ENCODE measurements at regions not wholly inside any gene's neighbourhood (a gene's known extent, or its start where the extent isn't known, plus 50 kb on each side); places are given as distances from the start of the nearest gene placed in this dataset.

GRCh38 chr13:30031488-30031887, 181.1 kb upstream of the UBL3 start:
- no peak overlapping the region for H3K9ac ChIP-seq
- H3K36me3 ChIP-seq: no peaks in the 10 kb centered on the region
- no peak overlapping the region for H3K27ac ChIP-seq
- no peak overlapping the region for H3K4me2 ChIP-seq
- no peaks in the 10 kb centered on the region for H3K27me3 ChIP-seq
- no peak for TF ChIP-seq Cebpa-rat (IDR thresholded peaks at IDR 0.05)
- H3K4me3 ChIP-seq: no peak overlapping the region
- no peaks in the 10 kb centered on the region for H3K9me3 ChIP-seq (replicated peaks in 1 of 11)
- H3K4me1 ChIP-seq: peaks cover 0 to 22% (median 17%) of the 10 kb centered on the region in 10 experiments; a peak in 18 of 20 replicates
- H4K20me1 ChIP-seq: no peaks in the 10 kb centered on the region

GRCh38 chr13:30030141-30030750, 179.8 kb upstream of the UBL3 start:
- no peak for TF ChIP-seq Cebpa-rat (IDR thresholded peaks at IDR 0.05)
- no peaks in the 10 kb centered on the region for H4K20me1 ChIP-seq
- H3K9me3 ChIP-seq (replicated peaks in 1 of 11): no peaks in the 10 kb centered on the region
- H3K9ac ChIP-seq: no peak overlapping the region
- H3K36me3 ChIP-seq: no peaks in the 10 kb centered on the region
- no peak overlapping the region for H3K27ac ChIP-seq
- no peak overlapping the region for H3K4me3 ChIP-seq
- peaks cover 0 to 22% (median 17%) of the 10 kb centered on the region in 10 experiments; a peak in 18 of 20 replicates for H3K4me1 ChIP-seq
- no peak overlapping the region for H3K4me2 ChIP-seq
- no peaks in the 10 kb centered on the region for H3K27me3 ChIP-seq

DNA sequence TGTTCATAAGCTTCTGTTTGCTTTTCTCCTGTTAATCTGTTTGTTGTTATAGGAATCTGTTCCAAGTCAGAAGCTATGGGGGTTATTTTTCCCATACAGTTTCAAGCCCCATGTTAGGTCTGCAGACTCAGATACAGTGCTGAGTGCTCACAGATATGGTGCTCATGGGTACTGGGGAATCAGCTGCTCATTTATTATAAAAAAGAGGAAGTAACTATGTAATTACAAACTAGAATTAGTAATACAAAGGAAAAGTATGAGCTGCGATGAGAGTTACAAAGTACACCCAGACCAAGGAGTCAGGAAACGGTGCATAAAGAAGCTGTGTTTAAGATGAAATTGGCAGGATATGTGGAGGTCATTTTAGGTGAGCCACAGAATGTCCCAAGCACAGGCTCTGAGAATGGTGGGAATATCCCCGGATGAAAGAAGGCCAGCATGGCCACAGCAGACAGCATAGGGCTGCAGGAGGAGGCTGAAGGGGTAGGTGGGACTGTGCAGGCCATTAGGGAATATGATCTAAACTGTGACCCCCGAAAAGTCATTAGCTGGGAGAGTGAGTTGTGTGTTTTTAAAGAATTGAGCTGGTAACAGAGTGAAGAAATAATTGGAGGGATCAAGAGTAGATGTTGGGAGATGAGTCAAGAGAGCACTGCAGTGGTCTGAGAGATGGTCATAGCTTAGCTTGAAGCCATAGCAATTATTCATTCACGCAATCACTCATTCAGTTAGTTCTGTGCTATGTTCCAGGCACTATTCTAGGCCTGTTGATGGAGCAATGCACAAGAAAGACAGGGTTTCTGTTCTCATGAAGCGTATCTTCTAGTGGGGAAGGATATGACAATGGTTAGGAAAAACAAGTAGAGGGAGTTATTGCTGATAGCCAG, 177.4 kb upstream of the UBL3 start:
- Histone ChIP-seq H3K9me3 (replicated peaks in 1 of 11) (peaks cover 0 to 9% (median 0%) of the 10 kb centered on the region in 11 experiments; a peak in 1 of 22 replicates), H4K20me1 (no peaks in the 10 kb centered on the region), H3K4me2 (0 out of 22 replicates have a peak overlapping the region, but pooled peaks of 2 of the 11 experiments have one; percentile 6 to 9), H3K27ac (no peak overlapping the region), H3K36me3 (no peaks in the 10 kb centered on the region), H3K9ac (no peak overlapping the region), H3K4me1 (peaks cover 0 to 2% (median 0%) of the 10 kb centered on the region in 10 experiments; a peak in 5 of 20 replicates), H3K27me3 (no peaks in the 10 kb centered on the region), H3K4me3 (no peak overlapping the region)
- TF ChIP-seq Cebpa-rat (IDR thresholded peaks at IDR 0.05): no peak

DNA sequence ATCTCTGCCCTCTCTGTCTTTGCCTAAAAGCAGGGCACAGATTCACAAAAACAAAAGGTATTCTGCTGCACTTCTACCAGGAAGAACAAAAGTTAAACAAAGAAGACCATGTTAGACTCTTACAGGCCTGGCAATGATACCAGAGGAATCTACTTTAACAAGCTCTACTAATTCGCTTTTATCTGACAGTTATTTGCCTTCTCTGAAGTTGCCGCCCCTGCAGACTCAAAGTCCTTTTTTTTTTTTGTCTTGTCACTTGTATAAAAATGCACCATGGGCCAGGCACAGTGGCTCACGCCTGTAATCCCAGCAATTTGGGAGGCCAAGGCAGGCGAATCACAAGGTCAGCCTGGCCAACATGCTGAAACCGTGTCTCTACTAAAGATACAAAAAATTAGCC, 176.5 kb upstream of the UBL3 start:
- no peak for TF ChIP-seq Cebpa-rat (IDR thresholded peaks at IDR 0.05)
- H3K9me3 ChIP-seq (replicated peaks in 1 of 11): peaks cover 0 to 9% (median 0%) of the 10 kb centered on the region in 11 experiments; a peak in 1 of 22 replicates
- no peaks in the 10 kb centered on the region for H4K20me1 ChIP-seq
- no peak overlapping the region for H3K27ac ChIP-seq
- no peak overlapping the region for H3K4me2 ChIP-seq
- H3K36me3 ChIP-seq: no peaks in the 10 kb centered on the region
- H3K27me3 ChIP-seq: no peaks in the 10 kb centered on the region
- H3K9ac ChIP-seq: no peak overlapping the region
- H3K4me3 ChIP-seq: no peak overlapping the region
- peaks cover 0 to 2% (median 0%) of the 10 kb centered on the region in 10 experiments; a peak in 4 of 20 replicates for H3K4me1 ChIP-seq

DNA sequence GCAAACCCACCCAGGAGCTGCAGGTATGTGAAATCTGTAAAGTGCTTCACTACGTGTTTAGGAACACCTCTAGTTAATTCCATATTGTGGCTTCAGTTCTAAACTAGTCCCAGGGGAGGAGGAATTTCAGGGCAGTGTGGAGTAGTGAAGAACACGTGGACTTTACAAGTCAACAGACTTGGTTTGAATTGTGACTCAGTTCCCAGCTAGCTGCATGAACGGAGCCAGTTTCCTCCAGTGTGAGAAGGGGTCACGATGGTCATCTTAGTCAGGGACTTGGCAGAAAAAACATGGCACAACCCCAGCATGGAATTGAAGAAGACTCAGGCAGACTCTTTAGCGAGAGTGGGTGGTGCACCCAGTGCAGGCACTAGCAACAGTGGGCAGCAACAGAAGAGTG, 175.7 kb upstream of the UBL3 start:
- Histone ChIP-seq H3K27ac (no peak overlapping the region), H3K9me3 (replicated peaks in 1 of 11) (peaks cover 0 to 9% (median 0%) of the 10 kb centered on the region in 11 experiments; a peak in 1 of 22 replicates), H3K27me3 (no peaks in the 10 kb centered on the region), H3K9ac (no peak overlapping the region), H3K4me2 (no peak overlapping the region), H3K4me3 (no peak overlapping the region), H4K20me1 (no peaks in the 10 kb centered on the region), H3K36me3 (no peaks in the 10 kb centered on the region), H3K4me1 (peaks cover 6 to 10% (median 7%) of the 10 kb centered on the region in 10 experiments; a peak in 18 of 20 replicates)
- TF ChIP-seq Cebpa-rat (IDR thresholded peaks at IDR 0.05): no peak

- no peaks in the 10 kb centered on the region for H4K20me1 ChIP-seq
- H3K27me3 ChIP-seq: no peaks in the 10 kb centered on the region
- peaks cover 8 to 12% (median 10%) of the 10 kb centered on the region in 10 experiments; a peak in 18 of 20 replicates for H3K4me1 ChIP-seq
- no peak overlapping the region for H3K27ac ChIP-seq
- no peaks in the 10 kb centered on the region for H3K36me3 ChIP-seq
- H3K4me3 ChIP-seq: no peak overlapping the region
- peaks cover 0 to 9% (median 0%) of the 10 kb centered on the region in 11 experiments; a peak in 1 of 22 replicates for H3K9me3 ChIP-seq (replicated peaks in 1 of 11)
- no peak overlapping the region for H3K9ac ChIP-seq
- no peak for TF ChIP-seq Cebpa-rat (IDR thresholded peaks at IDR 0.05)
- H3K4me2 ChIP-seq: no peak overlapping the region
Measured at GRCh38 chr13:30025351-30025750, 174.9 kb upstream of the UBL3 start.

GRCh38 chr13:30024125-30024865, 173.9 kb upstream of the UBL3 start:
- no peak for TF ChIP-seq Cebpa-rat (IDR thresholded peaks at IDR 0.05)
- Histone ChIP-seq H3K9ac (no peak overlapping the region), H3K4me1 (peaks cover 8 to 12% (median 10%) of the 10 kb centered on the region in 10 experiments; a peak in 18 of 20 replicates), H3K4me3 (no peak overlapping the region), H3K9me3 (replicated peaks in 1 of 11) (peaks cover 0 to 9% (median 0%) of the 10 kb centered on the region in 11 experiments; a peak in 1 of 22 replicates), H3K4me2 (no peak overlapping the region), H4K20me1 (no peaks in the 10 kb centered on the region), H3K36me3 (no peaks in the 10 kb centered on the region), H3K27me3 (no peaks in the 10 kb centered on the region), H3K27ac (no peak overlapping the region)

GRCh38 chr13:30023196-30023895, 172.9 kb upstream of the UBL3 start:
- Histone ChIP-seq H3K9me3 (replicated peaks in 1 of 11) (peaks cover 0 to 9% (median 0%) of the 10 kb centered on the region in 11 experiments; a peak in 1 of 22 replicates), H3K27me3 (no peaks in the 10 kb centered on the region), H4K20me1 (no peaks in the 10 kb centered on the region), H3K9ac (no peak overlapping the region), H3K27ac (no peak overlapping the region), H3K4me3 (no peak overlapping the region), H3K4me2 (no peak overlapping the region), H3K36me3 (no peaks in the 10 kb centered on the region), H3K4me1 (peaks cover 8 to 14% (median 11%) of the 10 kb centered on the region in 10 experiments; a peak in 18 of 20 replicates)
- no peak for TF ChIP-seq Cebpa-rat (IDR thresholded peaks at IDR 0.05)

Data from BLaER1 treated with 17β-estradiol and CSF1 and Interleukin-3, amounts not matched to agents 10 nM and 100 nM (cell line).